ENCODE measurements at regions not wholly inside any gene's neighbourhood (a gene's known extent, or its start where the extent isn't known, plus 50 kb on each side); places are given as distances from the start of the nearest gene placed in this dataset.

DNA sequence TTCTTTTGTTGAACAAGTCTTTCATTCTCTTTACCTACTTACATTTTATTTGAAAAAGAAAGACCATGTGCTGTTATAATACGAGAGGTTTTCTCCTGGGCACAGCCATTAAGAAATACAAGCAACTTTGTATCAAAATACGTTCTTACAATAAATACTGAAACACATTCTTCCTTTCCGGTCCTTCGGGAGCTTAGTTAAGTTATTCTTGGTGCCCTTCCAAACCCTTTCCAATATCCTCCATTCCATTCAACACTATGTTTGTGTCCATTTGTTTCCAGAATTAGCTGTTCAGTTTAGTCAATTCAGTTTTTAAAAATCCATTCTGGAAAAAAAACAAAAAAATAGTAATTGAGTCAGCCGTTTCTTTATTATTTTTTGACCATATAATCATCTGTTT lies 746.8 kb upstream of the SLC10A2 start:
- H3K79me1 ChIP-seq (ENCODE audit: low read depth, low read length) = no peaks in the 10 kb centered on the region
- H2AFZ ChIP-seq (ENCODE audit: low read length) = no peak overlapping the region
- no peak for TF ChIP-seq SAP30 (IDR thresholded peaks at IDR 0.05; ENCODE audit: insufficient read depth, insufficient replicate concordance, low read length)
- TF ChIP-seq TEAD4 (IDR thresholded peaks at IDR 0.05; ENCODE audit: low read depth, low read length) = no peak
- TF ChIP-seq ZNF274 (IDR thresholded peaks at IDR 0.05; ENCODE audit: borderline replicate concordance, extremely low read depth, low read length) = no peak
- TF ChIP-seq GTF2F1 (IDR thresholded peaks at IDR 0.05; ENCODE audit: borderline replicate concordance, low read depth, low read length) = no peak
- no peak for TF ChIP-seq HDAC6 (IDR thresholded peaks at IDR 0.05; ENCODE audit: low read depth, low read length)
- H2BK5ac ChIP-seq (ENCODE audit: low read depth, low read length) = no peak overlapping the region
- H4K5ac ChIP-seq (ENCODE audit: insufficient read length, low read depth, low read length) = no peak overlapping the region
- H3K56ac ChIP-seq (replicated peaks; ENCODE audit: insufficient read length, low read depth, low read length) = no peak overlapping the region
- no peaks in the 10 kb centered on the region for H3K27me3 ChIP-seq (replicated peaks in 1 of 4; ENCODE audit: control insufficient read depth in 3 of 4, extremely low read depth in 1 of 4, insufficient read depth in 3 of 4, low read length in 3 of 4)
- no peak overlapping the region for H3K18ac ChIP-seq (ENCODE audit: extremely low read depth, low read length)
- H3K23ac ChIP-seq (ENCODE audit: insufficient read length) = no peak overlapping the region
- no peaks in the 10 kb centered on the region for H3K23me2 ChIP-seq (ENCODE audit: low read depth, low read length)
- no peak overlapping the region for H3K4ac ChIP-seq (replicated peaks; ENCODE audit: insufficient read length, low read depth, low read length)
- no peak overlapping the region for H2BK20ac ChIP-seq (ENCODE audit: low read length)
- DNase-seq (ENCODE audit: low read depth in 1 of 2, low spot score in 2 of 2) = no peak
- no peak overlapping the region for H3K14ac ChIP-seq (ENCODE audit: insufficient read length)
- no peak overlapping the region for H2AK5ac ChIP-seq (ENCODE audit: low read depth, low read length)
- ChIA-PET CTCF (ENCODE audit: partially characterized antibody) (no interaction called here), POLR2A (ENCODE audit: partially characterized antibody) (no interaction called here)
- no peaks in the 10 kb centered on the region for H3K4me1 ChIP-seq (replicated peaks in 1 of 4; ENCODE audit: control insufficient read depth in 3 of 4, insufficient read depth in 4 of 4, low read length in 3 of 4)
- H4K8ac ChIP-seq (ENCODE audit: extremely low read depth, insufficient read depth, low read length) = no peak overlapping the region
- no peak overlapping the region for H3K27ac ChIP-seq (ENCODE audit: low read depth, low read length)
- H3K4me2 ChIP-seq (ENCODE audit: insufficient read depth in 1 of 2, low read depth in 2 of 2, low read length in 2 of 2) = no peak overlapping the region
- peaks cover 7 to 11% of the 10 kb centered on the region in 2 experiments; a peak in 3 of 4 replicates for H3K9me3 ChIP-seq (ENCODE audit: insufficient read depth in 2 of 2, low read depth in 1 of 2, low read length in 1 of 2)
- no peaks in the 10 kb centered on the region for H3K36me3 ChIP-seq (ENCODE audit: control insufficient read depth in 2 of 4, insufficient read depth in 4 of 4, low read length in 3 of 4)
- no peak for FAIRE-seq
- H3K79me2 ChIP-seq (ENCODE audit: control insufficient read depth in 1 of 2, insufficient read depth in 2 of 2, low read length in 2 of 2) = no peaks in the 10 kb centered on the region
- H4K91ac ChIP-seq (replicated peaks; ENCODE audit: insufficient read length, low read length) = no peak overlapping the region
- no peak overlapping the region for H3K9ac ChIP-seq (replicated peaks in 1 of 4; ENCODE audit: extremely low read depth in 1 of 4, low read depth in 3 of 4, low read length in 3 of 4)
- H4K20me1 ChIP-seq (replicated peaks in 1 of 2; ENCODE audit: control insufficient read depth in 1 of 2, insufficient read depth in 2 of 2, low read length in 2 of 2) = no peaks in the 10 kb centered on the region
- H2BK15ac ChIP-seq (ENCODE audit: low read length) = no peak overlapping the region
- H3K4me3 ChIP-seq (ENCODE audit: extremely low read depth in 1 of 4, insufficient read depth in 2 of 4, low read depth in 3 of 4, low read length in 4 of 4) = no peak overlapping the region
- no peak overlapping the region for H2BK120ac ChIP-seq (replicated peaks; ENCODE audit: low read depth, low read length)
- no peak overlapping the region for H2BK12ac ChIP-seq (ENCODE audit: low read depth, low read length)
- WGBS, 2 experiments (ENCODE audit: extremely low coverage in 1 of 2, insufficient coverage in 1 of 2, insufficient read length in 1 of 2, insufficient replicate concordance in 2 of 2, low coverage in 1 of 2, low lambda C conversion rate in 2 of 2, missing lambda C conversion rate in 1 of 2) = 92% methylated on average over 5 of the region's 5 CpGs; no CpG with 5 or more reads in 1 of the 2 experiments
